ENCODE measurements at regions not wholly inside any gene's neighbourhood (a gene's known extent, or its start where the extent isn't known, plus 50 kb on each side); places are given as distances from the start of the nearest gene placed in this dataset.

GRCh38 chr11:82007521-82007920, 726.1 kb downstream of the FAM181B start:
- no peak overlapping the region for H3K27ac ChIP-seq (ENCODE audit: low read length)
- no peaks in the 10 kb centered on the region for H3K27me3 ChIP-seq (ENCODE audit: low read depth, low read length)
- H3K4me3 ChIP-seq (ENCODE audit: low read depth in 1 of 2, low read length in 2 of 2): no peak overlapping the region
- no peaks in the 10 kb centered on the region for H3K9me3 ChIP-seq (ENCODE audit: control insufficient read depth in 1 of 2, low read length in 2 of 2)
- no peaks in the 10 kb centered on the region for H3K4me1 ChIP-seq (ENCODE audit: control insufficient read depth in 1 of 2, insufficient read depth in 2 of 2, low read length in 2 of 2)
- no peaks in the 10 kb centered on the region for H3K36me3 ChIP-seq (ENCODE audit: control insufficient read depth in 1 of 2, insufficient read depth in 2 of 2, low read length in 2 of 2)

- Histone ChIP-seq H3K36me3 (ENCODE audit: control insufficient read depth in 1 of 2, insufficient read depth in 2 of 2, low read length in 2 of 2) (no peaks in the 10 kb centered on the region), H3K4me1 (ENCODE audit: control insufficient read depth in 1 of 2, insufficient read depth in 2 of 2, low read length in 2 of 2) (no peaks in the 10 kb centered on the region), H3K27me3 (ENCODE audit: low read depth, low read length) (no peaks in the 10 kb centered on the region), H3K9me3 (ENCODE audit: control insufficient read depth in 1 of 2, low read length in 2 of 2) (no peaks in the 10 kb centered on the region), H3K27ac (ENCODE audit: low read length) (no peak overlapping the region), H3K4me3 (ENCODE audit: low read depth in 1 of 2, low read length in 2 of 2) (no peak overlapping the region)
Measured at GRCh38 chr11:82004537-82005213, 729.0 kb downstream of the FAM181B start.

- Histone ChIP-seq H3K4me1 (ENCODE audit: control insufficient read depth in 1 of 2, insufficient read depth in 2 of 2, low read length in 2 of 2) (no peaks in the 10 kb centered on the region), H3K36me3 (ENCODE audit: control insufficient read depth in 1 of 2, insufficient read depth in 2 of 2, low read length in 2 of 2) (no peaks in the 10 kb centered on the region), H3K27me3 (ENCODE audit: low read depth, low read length) (no peaks in the 10 kb centered on the region), H3K9me3 (ENCODE audit: control insufficient read depth in 1 of 2, low read length in 2 of 2) (no peaks in the 10 kb centered on the region), H3K27ac (ENCODE audit: low read length) (no peak overlapping the region), H3K4me3 (ENCODE audit: low read depth in 1 of 2, low read length in 2 of 2) (no peak overlapping the region)
Measured at GRCh38 chr11:82003671-82004515, 729.8 kb downstream of the FAM181B start.

GRCh38 chr11:82003024-82003423, 730.6 kb downstream of the FAM181B start:
- no peak overlapping the region for H3K4me3 ChIP-seq (ENCODE audit: low read depth in 1 of 2, low read length in 2 of 2)
- no peaks in the 10 kb centered on the region for H3K4me1 ChIP-seq (ENCODE audit: control insufficient read depth in 1 of 2, insufficient read depth in 2 of 2, low read length in 2 of 2)
- H3K27ac ChIP-seq (ENCODE audit: low read length): no peak overlapping the region
- no peaks in the 10 kb centered on the region for H3K27me3 ChIP-seq (ENCODE audit: low read depth, low read length)
- H3K36me3 ChIP-seq (ENCODE audit: control insufficient read depth in 1 of 2, insufficient read depth in 2 of 2, low read length in 2 of 2): no peaks in the 10 kb centered on the region
- H3K9me3 ChIP-seq (ENCODE audit: control insufficient read depth in 1 of 2, low read length in 2 of 2): no peaks in the 10 kb centered on the region

- no peak overlapping the region for H3K27ac ChIP-seq (ENCODE audit: low read length)
- H3K27me3 ChIP-seq (ENCODE audit: low read depth, low read length): no peaks in the 10 kb centered on the region
- H3K36me3 ChIP-seq (ENCODE audit: control insufficient read depth in 1 of 2, insufficient read depth in 2 of 2, low read length in 2 of 2): no peaks in the 10 kb centered on the region
- no peaks in the 10 kb centered on the region for H3K4me1 ChIP-seq (ENCODE audit: control insufficient read depth in 1 of 2, insufficient read depth in 2 of 2, low read length in 2 of 2)
- no peak overlapping the region for H3K4me3 ChIP-seq (ENCODE audit: low read depth in 1 of 2, low read length in 2 of 2)
- no peaks in the 10 kb centered on the region for H3K9me3 ChIP-seq (ENCODE audit: control insufficient read depth in 1 of 2, low read length in 2 of 2)
Measured at GRCh38 chr11:81995889-81996288, 737.8 kb downstream of the FAM181B start.

- H3K4me3 ChIP-seq (ENCODE audit: low read depth in 1 of 2, low read length in 2 of 2): no peak overlapping the region
- peaks cover 0 to 2% of the 10 kb centered on the region in 2 donors for H3K9me3 ChIP-seq (ENCODE audit: control insufficient read depth in 1 of 2, low read length in 2 of 2)
- no peaks in the 10 kb centered on the region for H3K4me1 ChIP-seq (ENCODE audit: control insufficient read depth in 1 of 2, insufficient read depth in 2 of 2, low read length in 2 of 2)
- H3K27ac ChIP-seq (ENCODE audit: low read length): no peak overlapping the region
- no peaks in the 10 kb centered on the region for H3K36me3 ChIP-seq (ENCODE audit: control insufficient read depth in 1 of 2, insufficient read depth in 2 of 2, low read length in 2 of 2)
- H3K27me3 ChIP-seq (ENCODE audit: low read depth, low read length): no peaks in the 10 kb centered on the region
Measured at GRCh38 chr11:81993755-81994154, 739.9 kb downstream of the FAM181B start.

- Histone ChIP-seq H3K4me1 (ENCODE audit: control insufficient read depth in 1 of 2, insufficient read depth in 2 of 2, low read length in 2 of 2) (no peaks in the 10 kb centered on the region), H3K27me3 (ENCODE audit: low read depth, low read length) (no peaks in the 10 kb centered on the region), H3K9me3 (ENCODE audit: control insufficient read depth in 1 of 2, low read length in 2 of 2) (peaks cover 0 to 4% of the 10 kb centered on the region in 2 donors), H3K36me3 (ENCODE audit: control insufficient read depth in 1 of 2, insufficient read depth in 2 of 2, low read length in 2 of 2) (no peaks in the 10 kb centered on the region), H3K27ac (ENCODE audit: low read length) (no peak overlapping the region), H3K4me3 (ENCODE audit: low read depth in 1 of 2, low read length in 2 of 2) (no peak overlapping the region)
Measured at GRCh38 chr11:81990659-81991443, 742.8 kb downstream of the FAM181B start.

GRCh38 chr11:81989093-81989492, 744.6 kb downstream of the FAM181B start:
- H3K36me3 ChIP-seq (ENCODE audit: control insufficient read depth in 1 of 2, insufficient read depth in 2 of 2, low read length in 2 of 2): no peaks in the 10 kb centered on the region
- H3K4me1 ChIP-seq (ENCODE audit: control insufficient read depth in 1 of 2, insufficient read depth in 2 of 2, low read length in 2 of 2): no peaks in the 10 kb centered on the region
- H3K9me3 ChIP-seq (ENCODE audit: control insufficient read depth in 1 of 2, low read length in 2 of 2): peaks cover 0 to 4% of the 10 kb centered on the region in 2 donors
- no peak overlapping the region for H3K4me3 ChIP-seq (ENCODE audit: low read depth in 1 of 2, low read length in 2 of 2)
- no peaks in the 10 kb centered on the region for H3K27me3 ChIP-seq (ENCODE audit: low read depth, low read length)
- H3K27ac ChIP-seq (ENCODE audit: low read length): no peak overlapping the region

- Histone ChIP-seq H3K9me3 (ENCODE audit: control insufficient read depth in 1 of 2, low read length in 2 of 2) (peaks cover 0 to 4% of the 10 kb centered on the region in 2 donors), H3K36me3 (ENCODE audit: control insufficient read depth in 1 of 2, insufficient read depth in 2 of 2, low read length in 2 of 2) (no peaks in the 10 kb centered on the region), H3K4me3 (ENCODE audit: low read depth in 1 of 2, low read length in 2 of 2) (no peak overlapping the region), H3K4me1 (ENCODE audit: control insufficient read depth in 1 of 2, insufficient read depth in 2 of 2, low read length in 2 of 2) (no peaks in the 10 kb centered on the region), H3K27me3 (ENCODE audit: low read depth, low read length) (no peaks in the 10 kb centered on the region), H3K27ac (ENCODE audit: low read length) (no peak overlapping the region)
Measured at GRCh38 chr11:81987829-81988472, 745.7 kb downstream of the FAM181B start.

- Histone ChIP-seq H3K36me3 (ENCODE audit: control insufficient read depth in 1 of 2, insufficient read depth in 2 of 2, low read length in 2 of 2) (no peaks in the 10 kb centered on the region), H3K4me3 (ENCODE audit: low read depth in 1 of 2, low read length in 2 of 2) (no peak overlapping the region), H3K27ac (ENCODE audit: low read length) (no peak overlapping the region), H3K4me1 (ENCODE audit: control insufficient read depth in 1 of 2, insufficient read depth in 2 of 2, low read length in 2 of 2) (no peaks in the 10 kb centered on the region), H3K27me3 (ENCODE audit: low read depth, low read length) (no peaks in the 10 kb centered on the region), H3K9me3 (ENCODE audit: control insufficient read depth in 1 of 2, low read length in 2 of 2) (peaks cover 0 to 4% of the 10 kb centered on the region in 2 donors)
Measured at GRCh38 chr11:81986556-81987161, 747.0 kb downstream of the FAM181B start.

All from muscle layer of duodenum (tissue), 2 donors.